Heart left ventricle (tissue), 16 donors: ENCODE measurements at regions not wholly inside any gene's neighbourhood (a gene's known extent, or its start where the extent isn't known, plus 50 kb on each side); places are given as distances from the start of the nearest gene placed in this dataset.
A peak's percentile ranks its signal among the peaks of the same experiment; 100 is the strongest.

Source experiments
- ATAC-seq, 4 donors: fragments of 200-7000 bp; cut with Tn5 transposase; one replicate each; pipeline ENCODE4 v1.9.1; 2020 to 2022; ENCODE audit warnings: moderate library complexity in 4 of 4, mild to moderate bottlenecking in 3 of 4, moderate number of reproducible peaks in 1 of 4
- DNase-seq, 5 donors: peaks; one replicate each; pipeline ENCODE4 v3.0.0-alpha.2; 2020
- H3K27ac ChIP-seq, 12 donors: fragments of 200-600 bp; sonication (generic) in 4 of 12; one replicate each; pipeline versions ENCODE4 v1.5.0 to v1.8.0; 2016 to 2022; ENCODE audit warnings: mild to moderate bottlenecking in 2 of 12
- H3K27me3 ChIP-seq, 9 donors: fragments of 200-600 bp; sonication (generic) in 2 of 9; one replicate each; pipeline versions ENCODE4 v1.5.1 to v1.8.0; 2016 to 2022; ENCODE audit warnings: mild to moderate bottlenecking in 3 of 9
- H3K36me3 ChIP-seq, 9 donors: fragments of 200-600 bp; sonication (generic) in 2 of 9; one replicate each; pipeline versions ENCODE4 v1.5.0 to v1.8.0; 2018 to 2022; ENCODE audit warnings: mild to moderate bottlenecking in 2 of 9
- H3K4me1 ChIP-seq, 12 donors: fragments of 200-600 bp; sonication (generic) in 4 of 12; one replicate each; pipeline versions ENCODE4 v1.5.0 to v1.8.0; 2016 to 2022; ENCODE audit warnings: mild to moderate bottlenecking in 3 of 12
- H3K4me3 ChIP-seq, 12 donors: fragments of 200-600 bp; sonication (generic) in 4 of 12; one replicate each; pipeline versions ENCODE4 v1.5.0 to v1.8.0; 2017 to 2022; ENCODE audit warnings: mild to moderate bottlenecking in 9 of 12, moderate library complexity in 4 of 12
- H3K9me3 ChIP-seq, 12 donors: fragments of 200-600 bp; sonication (generic) in 4 of 12; one replicate each; pipeline versions ENCODE4 v1.5.0 to v1.8.0; 2016 to 2022; ENCODE audit warnings: mild to moderate bottlenecking in 1 of 12
- CTCF ChIP-seq, 12 donors: fragments of 200-600 bp; sonication (generic) in 4 of 12; IDR thresholded peaks; one replicate each; pipeline versions ENCODE4 v1.5.0 to v1.8.0; 2018 to 2022; ENCODE audit warnings: antibody characterized with exemption in 12 of 12, mild to moderate bottlenecking in 5 of 12
- POLR2A ChIP-seq, 2 donors: fragments of 450-650 bp; IDR thresholded peaks; one replicate each; pipeline ENCODE4 v1.6.1; 2017; ENCODE audit warnings: antibody characterized with exemption in 2 of 2, mild to moderate bottlenecking in 2 of 2, moderate library complexity in 2 of 2
- WGBS, 4 donors: extraction: QIAGEN DNeasy Blood & Tissue Kit in 2 of 4; methylation state at CpG; one replicate each; pipeline versions ENCODE4 v1.1.5 to v1.1.7; 2013 to 2018; 5-methylcytosine and 5-hydroxymethylcytosine counted together
- intact Hi-C, 10 donors: fragments of 100-400 bp; cut with DNase I; formaldehyde crosslinking; loops; one replicate each; pipeline versions ENCODE4 v1.11.1 to v1.14.2; 2022
- donor health status: ischemic (EF 13 %, LVEDD 7.1; RV severe dilation, severe dysfunction).
- donor health status: healthy with polysubstance abuse.
- donor health status: DM: no; HTN: yes; CAD: no.
- donor health status: DM: no; HTN: no; CAD: no.
- donor health status: ischemic (EF 25% LVEDD 6.9; RV normal size, moderate dysfunction).
- donor health status: ischemic (EF 25% LVEDD 5.7; RV mildly dilated, moderate dysfunction).
- donor health status: healthy.
- donor health status: DM: yes; HTN: yes; CAD: no.
- donor health status: ischemic (EF 35%, LVEDD 5.7; RV mildly dilated, moderate dysfunction).
- donor health status: nonischemic (EF 11% LVEDD 7.7; RV severe dilation, severe dysfunction).
- donor health status: DM: yes; HTN: yes; CAD: no.
- donor health status: PGD.
- donor health status: ischemic (EF 29% LVEDD 5.4; RV normal size, mild dysfunction).
- donor health status: nonischemic (EF 23%, LVEDD 6.1; RV moderate dilation, normal function).

DNA sequence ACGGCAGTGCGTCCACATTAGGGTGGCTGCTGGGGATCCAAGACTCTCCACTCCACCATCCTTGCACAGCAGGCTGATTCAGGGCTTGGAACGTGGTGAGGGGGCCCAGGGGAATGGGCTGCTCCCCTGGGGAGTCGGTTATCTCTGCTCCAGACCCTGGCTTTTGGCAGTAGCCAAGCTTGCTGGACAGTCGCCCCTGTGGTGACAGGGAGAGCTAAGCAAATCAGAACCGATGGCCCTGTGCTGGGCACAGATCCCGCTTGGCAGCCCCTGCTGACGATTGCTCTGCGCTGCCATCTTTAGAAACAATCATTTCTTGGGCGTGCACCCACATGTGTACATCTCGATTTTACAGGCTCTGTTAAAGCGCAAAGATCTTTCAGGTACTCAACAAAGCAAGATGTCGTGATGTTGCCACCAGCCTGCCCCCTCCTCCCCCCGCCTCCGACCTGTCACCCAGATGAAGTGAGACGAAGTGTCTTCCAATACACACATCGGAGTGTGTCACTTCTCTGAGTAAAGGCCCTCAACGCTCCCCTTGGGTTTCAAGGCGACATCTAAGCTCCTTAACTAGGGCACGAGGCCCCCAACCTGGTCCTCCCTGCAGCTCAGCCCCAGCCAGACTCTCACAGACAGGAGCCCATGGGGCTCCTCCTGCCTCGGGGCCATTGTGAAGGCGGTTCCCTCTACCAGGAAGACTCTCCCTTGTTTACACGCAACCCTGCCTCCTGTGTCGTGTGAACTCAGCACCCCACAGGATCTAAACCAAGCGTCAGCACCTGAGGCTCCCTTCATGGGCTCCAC is 55.6 kb downstream of the PITPNM2 start:
- Histone ChIP-seq H3K4me3 (no peak overlapping the region), H3K4me1 (peaks cover 21 to 76% (median 71%) of the 10 kb centered on the region in 12 donors), H3K27ac (peak overlapping the region in 11 of 12 donors; percentile 62 to 92 (median 81)), H3K9me3 (peaks cover 0 to 4% (median 0%) of the 10 kb centered on the region in 12 donors), H3K36me3 (no peaks in the 10 kb centered on the region), H3K27me3 (no peaks in the 10 kb centered on the region)
- TF ChIP-seq POLR2A (IDR thresholded peaks at IDR 0.05), result no peak
- no peak for TF ChIP-seq CTCF (IDR thresholded peaks at IDR 0.05)
- 47 to 68% (median 54%) methylated on average over 25 of the region's 25 CpGs for WGBS, 4 donors
- intact Hi-C loops, result loop anchor here in 3 of 10 donors (5.0 to 10.0 kb wide), 2 partner anchors 33 to 50 kb away; no protein-coding TSS in a partner anchor
- DNase-seq (peak in 3 of 5 donors; percentile 51 to 64 (median 54)), ATAC-seq (peak in 3 of 4 donors; percentile 7 to 25 (median 9))

GRCh38 chr12:123094349-123095077 is 56.4 kb downstream of the PITPNM2 start:
- Histone ChIP-seq H3K27ac (peak overlapping the region in 11 of 12 donors; percentile 62 to 92 (median 81)), H3K9me3 (peaks cover 0 to 7% (median 0%) of the 10 kb centered on the region in 12 donors), H3K27me3 (no peaks in the 10 kb centered on the region), H3K4me3 (no peak overlapping the region), H3K4me1 (peaks cover 16 to 75% (median 69%) of the 10 kb centered on the region in 12 donors), H3K36me3 (no peaks in the 10 kb centered on the region)
- DNase-seq (peak in 2 of 5 donors; percentile 63 to 65), ATAC-seq (peak in 3 of 4 donors; percentile 7 to 26 (median 17))
- WGBS, 4 donors, result 31 to 44% (median 35%) methylated on average over 15 to 18 of the region's 18 CpGs
- TF ChIP-seq POLR2A (IDR thresholded peaks at IDR 0.05), result no peak
- TF ChIP-seq CTCF (IDR thresholded peaks at IDR 0.05), result no peak
- intact Hi-C loops, result loop anchor here in 3 of 10 donors (5.0 to 10.0 kb wide), 2 partner anchors 32 to 50 kb away; no protein-coding TSS in a partner anchor

GRCh38 chr12:123092866-123093265 is 58.0 kb downstream of the PITPNM2 start:
- Histone ChIP-seq H3K27me3 (no peaks in the 10 kb centered on the region), H3K27ac (no peak overlapping the region), H3K4me3 (no peak overlapping the region), H3K4me1 (peaks cover 12 to 75% (median 66%) of the 10 kb centered on the region in 12 donors), H3K36me3 (no peaks in the 10 kb centered on the region), H3K9me3 (peaks cover 0 to 7% (median 0%) of the 10 kb centered on the region in 12 donors)
- WGBS, 4 donors, result 86 to 90% (median 90%) methylated on average over 4 of the region's 4 CpGs
- DNase-seq, result no peak
- ATAC-seq, result no peak
- TF ChIP-seq CTCF (IDR thresholded peaks at IDR 0.05) (no peak), POLR2A (IDR thresholded peaks at IDR 0.05) (no peak)
- intact Hi-C loops, result loop anchor here in 1 of 10 donors (10.0 kb wide), 1 partner anchor 52 kb away; no protein-coding TSS in a partner anchor
